BE2C (cell line): ENCODE measurements at regions not wholly inside any gene's neighbourhood (a gene's known extent, or its start where the extent isn't known, plus 50 kb on each side); places are given as distances from the start of the nearest gene placed in this dataset.
A peak's percentile ranks its signal among the peaks of the same experiment; 100 is the strongest.

Source experiments
- DNase-seq: peaks from one replicate; pipeline ENCODE4 v3.0.0-alpha.2; 2020
- H3K27me3 ChIP-seq: fragments of 250-450 bp; sonication (Bioruptor Pico); 2 replicates; pipeline ENCODE4 v1.5.1; 2020; ENCODE audit warnings: mild to moderate bottlenecking
- H3K36me3 ChIP-seq: fragments of 250-450 bp; sonication (Bioruptor Pico); 2 replicates; pipeline ENCODE4 v1.5.1; 2020; ENCODE audit warnings: mild to moderate bottlenecking
- H3K4me1 ChIP-seq: fragments of 250-450 bp; sonication (Bioruptor Pico); 2 replicates; pipeline ENCODE4 v1.5.1; 2020
- H3K4me3 ChIP-seq: 2 replicates; pipeline ENCODE4 v1.5.1; 2011; ENCODE audit warnings: low read depth, low read length
- H3K9me3 ChIP-seq: fragments of 250-450 bp; sonication (Bioruptor Pico); 2 replicates; pipeline ENCODE4 v1.5.1; 2020
- TF ChIP-seq, protein P1 (sequence below): IDR thresholded peaks from 2 replicates; pipeline ENCODE4 v1.5.1; 2012; ENCODE audit warnings: mild to moderate bottlenecking, low read depth, low read length

DNA sequence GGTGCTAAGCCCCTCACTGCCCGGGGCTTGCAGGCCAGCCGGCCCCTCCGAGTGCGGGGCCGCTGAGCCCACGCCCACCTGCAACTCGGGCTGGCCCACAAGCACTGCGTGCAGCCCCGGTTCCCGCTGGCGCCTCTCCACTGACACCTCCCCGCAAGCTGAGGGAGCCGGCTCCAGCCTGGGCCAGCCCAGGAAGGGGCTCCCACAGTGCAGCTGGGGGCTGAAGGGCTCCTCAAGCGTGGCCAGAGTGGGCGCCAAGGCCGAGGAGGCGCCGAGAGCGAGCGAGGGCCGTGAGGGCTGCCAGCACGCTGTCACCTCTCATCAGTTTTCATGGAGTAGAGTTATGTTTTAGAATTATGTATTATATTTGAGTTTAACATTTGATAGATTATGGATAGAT, 176.5 kb upstream of the FAM78B start:
- no peaks in the 10 kb centered on the region for H3K36me3 ChIP-seq
- no peaks in the 10 kb centered on the region for H3K27me3 ChIP-seq
- no peaks in the 10 kb centered on the region for H3K4me1 ChIP-seq
- no peaks in the 10 kb centered on the region for H3K9me3 ChIP-seq
- TF ChIP-seq, protein P1, sequence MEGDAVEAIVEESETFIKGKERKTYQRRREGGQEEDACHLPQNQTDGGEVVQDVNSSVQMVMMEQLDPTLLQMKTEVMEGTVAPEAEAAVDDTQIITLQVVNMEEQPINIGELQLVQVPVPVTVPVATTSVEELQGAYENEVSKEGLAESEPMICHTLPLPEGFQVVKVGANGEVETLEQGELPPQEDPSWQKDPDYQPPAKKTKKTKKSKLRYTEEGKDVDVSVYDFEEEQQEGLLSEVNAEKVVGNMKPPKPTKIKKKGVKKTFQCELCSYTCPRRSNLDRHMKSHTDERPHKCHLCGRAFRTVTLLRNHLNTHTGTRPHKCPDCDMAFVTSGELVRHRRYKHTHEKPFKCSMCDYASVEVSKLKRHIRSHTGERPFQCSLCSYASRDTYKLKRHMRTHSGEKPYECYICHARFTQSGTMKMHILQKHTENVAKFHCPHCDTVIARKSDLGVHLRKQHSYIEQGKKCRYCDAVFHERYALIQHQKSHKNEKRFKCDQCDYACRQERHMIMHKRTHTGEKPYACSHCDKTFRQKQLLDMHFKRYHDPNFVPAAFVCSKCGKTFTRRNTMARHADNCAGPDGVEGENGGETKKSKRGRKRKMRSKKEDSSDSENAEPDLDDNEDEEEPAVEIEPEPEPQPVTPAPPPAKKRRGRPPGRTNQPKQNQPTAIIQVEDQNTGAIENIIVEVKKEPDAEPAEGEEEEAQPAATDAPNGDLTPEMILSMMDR: no peak
- no peak for DNase-seq
- H3K4me3 ChIP-seq: no peak overlapping the region

GRCh38 chr1:166350490-166350889, 183.7 kb upstream of the FAM78B start:
- TF ChIP-seq, protein P1: peak; percentile 26; the same call in 1 of the 2 replicates
- no peaks in the 10 kb centered on the region for H3K36me3 ChIP-seq
- H3K4me3 ChIP-seq: no peak overlapping the region
- peak; percentile 90 for DNase-seq
- H3K4me1 ChIP-seq: peaks cover 9% of the 10 kb centered on the region
- no peaks in the 10 kb centered on the region for H3K9me3 ChIP-seq
- H3K27me3 ChIP-seq: no peaks in the 10 kb centered on the region

DNA sequence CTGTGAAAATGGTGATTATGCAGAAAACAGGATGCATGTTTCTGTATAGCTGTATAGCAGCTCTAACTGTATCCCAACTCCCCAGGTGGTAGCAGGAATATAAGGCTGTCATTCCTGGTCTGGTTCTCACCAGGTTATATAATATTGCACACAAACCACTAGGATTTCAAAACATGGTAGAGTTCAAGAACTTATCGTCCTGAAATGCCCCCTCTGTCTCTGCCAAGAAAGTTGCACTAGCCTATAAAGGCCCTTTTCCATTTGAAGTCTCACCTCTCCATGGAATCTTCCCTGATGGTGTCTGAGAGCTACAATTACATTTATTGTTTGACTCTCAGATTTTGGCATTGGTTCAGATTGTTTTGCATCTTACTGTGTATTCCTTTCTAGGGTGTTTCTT, 184.9 kb upstream of the FAM78B start:
- Histone ChIP-seq H3K4me3 (no peak overlapping the region), H3K4me1 (peaks cover 9% of the 10 kb centered on the region), H3K27me3 (no peaks in the 10 kb centered on the region), H3K36me3 (no peaks in the 10 kb centered on the region), H3K9me3 (no peaks in the 10 kb centered on the region)
- DNase-seq: no peak
- TF ChIP-seq, protein P1: no peak

DNA sequence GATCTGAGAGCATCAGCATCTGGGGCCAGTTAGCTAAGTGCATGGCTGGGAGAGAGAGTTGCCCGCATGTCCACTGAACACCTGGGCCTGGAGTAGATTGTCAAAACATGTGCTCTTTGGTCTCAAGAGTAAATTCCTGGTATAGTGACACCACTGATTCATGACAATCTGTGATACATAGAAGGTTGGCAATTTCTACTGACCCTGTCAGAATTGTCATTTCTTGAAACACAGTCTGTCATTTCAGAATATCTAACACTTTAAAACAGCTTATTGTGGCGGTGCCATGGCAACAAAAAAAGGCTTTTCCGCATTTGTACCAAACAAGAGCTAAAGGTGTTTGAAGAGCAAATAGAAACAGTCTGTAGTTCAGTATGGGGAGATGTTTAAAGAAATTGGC, 186.4 kb upstream of the FAM78B start:
- TF ChIP-seq, protein P1: no peak
- H3K4me1 ChIP-seq: peaks cover 9% of the 10 kb centered on the region
- H3K27me3 ChIP-seq: no peaks in the 10 kb centered on the region
- no peak overlapping the region for H3K4me3 ChIP-seq
- no peak for DNase-seq
- no peaks in the 10 kb centered on the region for H3K9me3 ChIP-seq
- no peaks in the 10 kb centered on the region for H3K36me3 ChIP-seq

GRCh38 chr1:166354406-166354805, 187.6 kb upstream of the FAM78B start:
- Histone ChIP-seq H3K27me3 (no peaks in the 10 kb centered on the region), H3K9me3 (no peaks in the 10 kb centered on the region), H3K4me3 (no peak overlapping the region), H3K36me3 (no peaks in the 10 kb centered on the region), H3K4me1 (peaks cover 9% of the 10 kb centered on the region)
- TF ChIP-seq, protein P1: no peak
- DNase-seq: no peak

- peak; percentile 11 for DNase-seq
- TF ChIP-seq, protein P1: no peak
Measured at GRCh38 chr1:166365081-166365480, 198.3 kb upstream of the FAM78B start.

More at GRCh38 chr1:166365081-166365480, 198.3 kb upstream of the FAM78B start:
- no peaks in the 10 kb centered on the region for H3K27me3 ChIP-seq
- no peaks in the 10 kb centered on the region for H3K9me3 ChIP-seq
- no peak overlapping the region for H3K4me3 ChIP-seq
- H3K4me1 ChIP-seq: no peaks in the 10 kb centered on the region
- no peaks in the 10 kb centered on the region for H3K36me3 ChIP-seq
